ENCODE measurements at regions not wholly inside any gene's neighbourhood (a gene's known extent, or its start where the extent isn't known, plus 50 kb on each side); places are given as distances from the start of the nearest gene placed in this dataset.

- no peak for TF ChIP-seq NFIC (IDR thresholded peaks at IDR 0.05; ENCODE audit: low read length)
- no peak for TF ChIP-seq ZNF468 (CRISPR knock-in tag; IDR thresholded peaks at IDR 0.05)
- no peak for TF ChIP-seq JUND (CRISPR knock-in tag; IDR thresholded peaks at IDR 0.05)
- TF ChIP-seq GTF3A (CRISPR knock-in tag; conservative IDR thresholded peaks at IDR 0.05) = no peak
- TF ChIP-seq HMG20B (CRISPR knock-in tag; conservative IDR thresholded peaks at IDR 0.05) = no peak
- no peak for TF ChIP-seq ZIK1 (CRISPR knock-in tag; IDR thresholded peaks at IDR 0.05; ENCODE audit: borderline replicate concordance, low read depth)
- TF ChIP-seq POLR2A (IDR thresholded peaks at IDR 0.05; ENCODE audit: insufficient read depth in 1 of 2, low read depth in 2 of 2, low read length in 2 of 2) = no peak
- TF ChIP-seq CTCF (CRISPR knock-in tag; IDR thresholded peaks at IDR 0.05) = no peak
- TF ChIP-seq POLR2AphosphoS5 (IDR thresholded peaks at IDR 0.05; ENCODE audit: low read depth, low read length) = no peak
- no peak for TF ChIP-seq USF2 (IDR thresholded peaks at IDR 0.05; ENCODE audit: low read depth, low read length)
- no peak for TF ChIP-seq USF2 (CRISPR knock-in tag; IDR thresholded peaks at IDR 0.05; ENCODE audit: borderline replicate concordance)
- no peak for TF ChIP-seq ZMAT3 (CRISPR knock-in tag; conservative IDR thresholded peaks at IDR 0.05)
- TF ChIP-seq ZNF670 (CRISPR knock-in tag; IDR thresholded peaks at IDR 0.05; ENCODE audit: borderline replicate concordance) = no peak
- no peak for TF ChIP-seq ZNF546 (CRISPR knock-in tag; conservative IDR thresholded peaks at IDR 0.05)
Observed at GRCh38 chr2:5539282-5540165, 152.7 kb upstream of the SOX11 start.
